CD14-positive monocyte (primary cell): ENCODE measurements at regions not wholly inside any gene's neighbourhood (a gene's known extent, or its start where the extent isn't known, plus 50 kb on each side); places are given as distances from the start of the nearest gene placed in this dataset.

Experiments
- DNase-seq, 3 donors: peaks; one replicate each; pipeline ENCODE4 v3.0.0-alpha.2; 2011 to 2022
- H2AFZ ChIP-seq: 2 replicates; pipeline ENCODE4 v1.6.0; 2012; ENCODE audit warnings: mild to moderate bottlenecking, low read depth, low read length, inconsistent platforms; ENCODE audit not compliant: insufficient read depth, poor library complexity, severe bottlenecking
- H3K27ac ChIP-seq, 2 donors: 1 replicate in 1 of 2; 2 replicates in 1 of 2; pipeline ENCODE4 v1.5.1; 2012 to 2013; ENCODE audit warnings: low read length in 2 of 2, control low read depth in 1 of 2, inconsistent platforms in 1 of 2, low read depth in 1 of 2, mild to moderate bottlenecking in 1 of 2
- H3K27me3 ChIP-seq, 2 donors: one replicate each; pipeline versions ENCODE4 v1.6.0 to v1.6.1; 2011 to 2013; ENCODE audit warnings: low read length in 2 of 2; ENCODE audit not compliant: control insufficient read depth in 2 of 2, insufficient read depth in 2 of 2
- H3K36me3 ChIP-seq, 2 donors: replicated peaks in 1 of 2; 1 replicate in 1 of 2; 2 replicates in 1 of 2; pipeline versions ENCODE4 v1.5.1 to v1.6.1; 2012 to 2013; ENCODE audit warnings: low read length in 2 of 2, control low read depth in 1 of 2, inconsistent platforms in 1 of 2, mild to moderate bottlenecking in 1 of 2; ENCODE audit not compliant: insufficient read depth in 2 of 2, control insufficient read depth in 1 of 2
- H3K4me1 ChIP-seq, 2 donors: 1 replicate in 1 of 2; 2 replicates in 1 of 2; pipeline versions ENCODE4 v1.5.1 to v1.6.1; 2012 to 2013; ENCODE audit warnings: low read length in 2 of 2, control low read depth in 1 of 2, inconsistent platforms in 1 of 2, mild to moderate bottlenecking in 1 of 2, moderate library complexity in 1 of 2; ENCODE audit not compliant: insufficient read depth in 2 of 2, control insufficient read depth in 1 of 2
- H3K4me2 ChIP-seq: replicated peaks from 2 replicates; pipeline ENCODE3; 2012; ENCODE audit warnings: low read length, moderate library complexity, mild to moderate bottlenecking; ENCODE audit not compliant: poor library complexity, severe bottlenecking; ENCODE audit errors: extremely low read depth
- H3K4me3 ChIP-seq, 3 experiments: fragments of 200-600 bp in 1 of 3; sonication (generic) in 1 of 3; replicated peaks in 1 of 3; 1 replicate in 2 of 3; 2 replicates in 1 of 3; pipeline ENCODE4 v1.5.1; 2011 to 2013; ENCODE audit warnings: low read length in 3 of 3, mild to moderate bottlenecking in 3 of 3, control low read depth in 2 of 3, low read depth in 2 of 3, inconsistent platforms in 1 of 3, moderate library complexity in 1 of 3
- H3K79me2 ChIP-seq: 2 replicates; pipeline ENCODE4 v1.6.0; 2012; ENCODE audit warnings: mild to moderate bottlenecking, control low read depth, inconsistent platforms, low read length, moderate library complexity; ENCODE audit not compliant: insufficient read depth
- H3K9ac ChIP-seq: 2 replicates; pipeline ENCODE4 v1.6.0; 2017; ENCODE audit warnings: low read length, mild to moderate bottlenecking; ENCODE audit not compliant: insufficient read depth, poor library complexity, severe bottlenecking
- H3K9me3 ChIP-seq, 2 donors: replicated peaks in 1 of 2; 1 replicate in 1 of 2; 2 replicates in 1 of 2; pipeline versions ENCODE4 v1.5.1 to v1.6.1; 2012 to 2013; ENCODE audit warnings: low read length in 2 of 2, control low read depth in 1 of 2; ENCODE audit not compliant: control insufficient read depth in 1 of 2, insufficient read depth in 1 of 2
- H4K20me1 ChIP-seq: 2 replicates; pipeline ENCODE4 v1.6.0; 2012; ENCODE audit warnings: mild to moderate bottlenecking, low read length, control low read depth, moderate library complexity; ENCODE audit not compliant: insufficient read depth
- H3K27ac Mint-ChIP-seq, 7 donors: one replicate each; pipeline ENCODE4 v1.8.0; 2020; ENCODE audit warnings: mild to moderate bottlenecking in 7 of 7, mixed read lengths in 7 of 7, moderate library complexity in 6 of 7, inconsistent platforms in 2 of 7
- H3K27me3 Mint-ChIP-seq, 3 donors: one replicate each; pipeline ENCODE4 v1.8.0; 2021 to 2022; ENCODE audit warnings: low read depth in 3 of 3, mild to moderate bottlenecking in 3 of 3, mixed read lengths in 3 of 3, moderate library complexity in 3 of 3, inconsistent platforms in 1 of 3
- H3K36me3 Mint-ChIP-seq, 2 donors: one replicate each; pipeline ENCODE4 v1.8.0; 2020; ENCODE audit warnings: mixed read lengths in 2 of 2, inconsistent platforms in 1 of 2, mild to moderate bottlenecking in 1 of 2
- H3K4me1 Mint-ChIP-seq: one replicate; pipeline ENCODE4 v1.8.0; 2020; ENCODE audit warnings: mild to moderate bottlenecking, mixed read lengths
- H3K4me3 Mint-ChIP-seq, 2 donors: one replicate each; pipeline ENCODE4 v1.8.0; 2020; ENCODE audit warnings: mild to moderate bottlenecking in 2 of 2, mixed read lengths in 2 of 2, moderate library complexity in 1 of 2
- H3K9me3 Mint-ChIP-seq, 7 donors: one replicate each; pipeline ENCODE4 v1.8.0; 2020 to 2022; ENCODE audit warnings: mixed read lengths in 7 of 7, mild to moderate bottlenecking in 6 of 7, moderate library complexity in 6 of 7, inconsistent platforms in 2 of 7
- WGBS: methylation state at CpG from one replicate; pipeline ENCODE4 v1.1.5; 2013; ENCODE audit warnings: missing lambda C conversion rate; ENCODE audit not compliant: insufficient coverage; 5-methylcytosine and 5-hydroxymethylcytosine counted together
- intact Hi-C, 2 donors: fragments of 100-400 bp; cut with micrococcal nuclease; formaldehyde crosslinking; loops; one replicate each; pipeline versions ENCODE4 v1.15.0 to v1.15.1; 2023
- TF ChIP-seq, protein P1 (sequence below): fragments of 200-600 bp; IDR thresholded peaks from one replicate; pipeline ENCODE4 v1.8.0; 2022; ENCODE audit warnings: antibody characterized with exemption, mild to moderate bottlenecking

DNA sequence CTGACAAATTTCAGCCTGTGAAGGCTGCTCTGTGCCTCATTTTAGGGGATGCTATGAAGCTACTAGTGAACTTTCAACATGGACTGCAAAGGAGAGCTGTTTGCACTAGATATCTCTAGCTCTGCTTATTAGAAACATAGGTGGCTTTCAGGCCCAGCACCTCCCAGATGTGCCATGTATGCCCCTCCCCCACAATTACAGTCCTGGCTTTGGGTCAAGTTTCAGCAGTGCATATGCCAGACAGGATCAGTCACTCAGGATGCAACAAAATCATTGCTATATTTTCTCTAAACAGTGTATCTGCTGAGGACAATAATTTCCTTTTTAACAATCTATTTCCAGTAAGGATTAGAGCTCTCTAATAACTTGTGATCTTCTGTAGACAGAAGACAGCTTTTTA lies 178.8 kb upstream of the STAC start:
- Histone ChIP-seq H3K4me2 (no peak overlapping the region), H3K27ac (no peak overlapping the region), H3K79me2 (no peaks in the 10 kb centered on the region), H4K20me1 (no peaks in the 10 kb centered on the region), H3K27me3 (no peaks in the 10 kb centered on the region), H3K36me3 (no peaks in the 10 kb centered on the region), H3K4me1 (no peaks in the 10 kb centered on the region), H3K4me3 (no peak overlapping the region), H2AFZ (no peak overlapping the region), H3K9ac (no peak overlapping the region), H3K9me3 (no peaks in the 10 kb centered on the region)
- intact Hi-C loops = no loop called here
- Mint-ChIP-seq H3K9me3 (peaks cover 0 to 4% (median 1%) of the 10 kb centered on the region in 7 donors), H3K27ac (no peak overlapping the region), H3K4me3 (no peak overlapping the region), H3K4me1 (no peaks in the 10 kb centered on the region), H3K36me3 (no peaks in the 10 kb centered on the region), H3K27me3 (no peaks in the 10 kb centered on the region)
- TF ChIP-seq, protein P1, sequence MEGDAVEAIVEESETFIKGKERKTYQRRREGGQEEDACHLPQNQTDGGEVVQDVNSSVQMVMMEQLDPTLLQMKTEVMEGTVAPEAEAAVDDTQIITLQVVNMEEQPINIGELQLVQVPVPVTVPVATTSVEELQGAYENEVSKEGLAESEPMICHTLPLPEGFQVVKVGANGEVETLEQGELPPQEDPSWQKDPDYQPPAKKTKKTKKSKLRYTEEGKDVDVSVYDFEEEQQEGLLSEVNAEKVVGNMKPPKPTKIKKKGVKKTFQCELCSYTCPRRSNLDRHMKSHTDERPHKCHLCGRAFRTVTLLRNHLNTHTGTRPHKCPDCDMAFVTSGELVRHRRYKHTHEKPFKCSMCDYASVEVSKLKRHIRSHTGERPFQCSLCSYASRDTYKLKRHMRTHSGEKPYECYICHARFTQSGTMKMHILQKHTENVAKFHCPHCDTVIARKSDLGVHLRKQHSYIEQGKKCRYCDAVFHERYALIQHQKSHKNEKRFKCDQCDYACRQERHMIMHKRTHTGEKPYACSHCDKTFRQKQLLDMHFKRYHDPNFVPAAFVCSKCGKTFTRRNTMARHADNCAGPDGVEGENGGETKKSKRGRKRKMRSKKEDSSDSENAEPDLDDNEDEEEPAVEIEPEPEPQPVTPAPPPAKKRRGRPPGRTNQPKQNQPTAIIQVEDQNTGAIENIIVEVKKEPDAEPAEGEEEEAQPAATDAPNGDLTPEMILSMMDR = no peak
- DNase-seq = no peak

DNA sequence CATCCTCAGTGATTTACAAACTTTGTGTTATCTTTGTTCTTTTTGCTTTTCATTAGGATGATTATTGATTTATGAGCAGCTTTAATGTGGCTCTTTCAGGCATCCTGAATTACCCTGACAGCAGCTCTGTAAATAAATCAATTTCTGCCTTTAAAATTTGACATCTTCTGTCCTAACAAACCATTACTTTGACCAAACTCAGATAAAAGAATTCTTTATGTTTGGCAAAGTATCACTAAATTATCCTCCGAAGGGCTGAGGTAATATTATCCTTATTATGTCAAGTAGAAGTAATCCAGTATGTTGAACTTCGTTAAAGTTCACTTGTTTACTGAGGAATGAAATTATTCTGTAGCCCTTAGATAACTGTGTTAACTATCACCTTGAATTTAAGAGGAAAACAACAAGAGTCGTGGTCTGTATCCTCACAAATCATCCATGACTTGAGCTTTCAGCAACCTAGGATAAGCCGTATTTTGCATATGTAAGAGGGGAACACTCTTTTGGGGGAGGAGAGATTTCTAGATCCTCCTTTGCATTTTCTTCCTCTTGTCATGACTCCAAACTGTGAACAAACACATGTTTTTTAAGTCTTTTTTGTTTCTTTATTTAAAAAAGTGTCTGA lies 173.2 kb upstream of the STAC start:
- WGBS = no CpG with 5 or more reads among the region's 4 CpGs
- TF ChIP-seq, protein P1 = no peak
- H3K27ac ChIP-seq = no peak overlapping the region
- no peak overlapping the region for H3K27ac Mint-ChIP-seq
- no peaks in the 10 kb centered on the region for H3K9me3 ChIP-seq
- H3K9me3 Mint-ChIP-seq = peaks cover 0 to 2% (median 0%) of the 10 kb centered on the region in 7 donors
- no peaks in the 10 kb centered on the region for H3K4me1 Mint-ChIP-seq
- no peak overlapping the region for H3K4me3 ChIP-seq
- DNase-seq = no peak
- no peaks in the 10 kb centered on the region for H3K36me3 ChIP-seq
- peaks cover 0 to 2% (median 0%) of the 10 kb centered on the region in 3 donors for H3K27me3 Mint-ChIP-seq
- no peaks in the 10 kb centered on the region for H3K79me2 ChIP-seq
- no peak overlapping the region for H2AFZ ChIP-seq
- no peaks in the 10 kb centered on the region for H4K20me1 ChIP-seq
- H3K4me1 ChIP-seq = no peaks in the 10 kb centered on the region
- H3K36me3 Mint-ChIP-seq = no peaks in the 10 kb centered on the region
- intact Hi-C loops = no loop called here
- H3K27me3 ChIP-seq = no peaks in the 10 kb centered on the region
- no peak overlapping the region for H3K9ac ChIP-seq
- H3K4me3 Mint-ChIP-seq = no peak overlapping the region
- no peak overlapping the region for H3K4me2 ChIP-seq
